ENCODE measurements at regions not wholly inside any gene's neighbourhood (a gene's known extent, or its start where the extent isn't known, plus 50 kb on each side); places are given as distances from the start of the nearest gene placed in this dataset.

- peak; percentile 15 for DNase-seq (ENCODE audit: low read depth, low spot score)
- TF ChIP-seq CTCF (IDR thresholded peaks at IDR 0.05; ENCODE audit: low read depth, low read length), result no peak
- H3K4me3 ChIP-seq (ENCODE audit: low read depth, low read length), result no peak overlapping the region
- in situ Hi-C loops (cut with HindIII; ENCODE audit: low sequenced_read_pairs), result no loop called here
Measured at GRCh38 chr1:186530109-186530508, 69.2 kb upstream of the PDC start.

GRCh38 chr1:186519982-186520381 lies 59.1 kb upstream of the PDC start:
- peak; percentile 29 for DNase-seq (ENCODE audit: low read depth, low spot score)
- in situ Hi-C loops (cut with HindIII; ENCODE audit: low sequenced_read_pairs), result no loop called here
- no peak overlapping the region for H3K4me3 ChIP-seq (ENCODE audit: low read depth, low read length)
- no peak for TF ChIP-seq CTCF (IDR thresholded peaks at IDR 0.05; ENCODE audit: low read depth, low read length)

GRCh38 chr1:186518822-186519381 lies 58.0 kb upstream of the PDC start:
- no peak overlapping the region for H3K4me3 ChIP-seq (ENCODE audit: low read depth, low read length)
- in situ Hi-C loops (cut with HindIII; ENCODE audit: low sequenced_read_pairs), result no loop called here
- no peak for TF ChIP-seq CTCF (IDR thresholded peaks at IDR 0.05; ENCODE audit: low read depth, low read length)
- no peak for DNase-seq (ENCODE audit: low read depth, low spot score)

GRCh38 chr1:186518395-186518794 lies 57.5 kb upstream of the PDC start:
- no peak for TF ChIP-seq CTCF (IDR thresholded peaks at IDR 0.05; ENCODE audit: low read depth, low read length)
- DNase-seq (ENCODE audit: low read depth, low spot score), result no peak
- in situ Hi-C loops (cut with HindIII; ENCODE audit: low sequenced_read_pairs), result no loop called here

GRCh38 chr1:186514367-186514766 lies 53.5 kb upstream of the PDC start:
- H3K4me3 ChIP-seq (ENCODE audit: low read depth, low read length), result no peak overlapping the region
- DNase-seq (ENCODE audit: low read depth, low spot score), result no peak
- TF ChIP-seq CTCF (IDR thresholded peaks at IDR 0.05; ENCODE audit: low read depth, low read length), result no peak
- in situ Hi-C loops (cut with HindIII; ENCODE audit: low sequenced_read_pairs), result no loop called here

More at GRCh38 chr1:186518395-186518794, 57.5 kb upstream of the PDC start:
- H3K4me3 ChIP-seq (ENCODE audit: low read depth, low read length), result no peak overlapping the region

GRCh38 chr1:186513526-186513925 lies 52.6 kb upstream of the PDC start:
- no peak for TF ChIP-seq CTCF (IDR thresholded peaks at IDR 0.05; ENCODE audit: low read depth, low read length)
- DNase-seq (ENCODE audit: low read depth, low spot score), result no peak
- in situ Hi-C loops (cut with HindIII; ENCODE audit: low sequenced_read_pairs), result no loop called here
- no peak overlapping the region for H3K4me3 ChIP-seq (ENCODE audit: low read depth, low read length)

Data from astrocyte of the spinal cord (primary cell).